ENCODE measurements at regions not wholly inside any gene's neighbourhood (a gene's known extent, or its start where the extent isn't known, plus 50 kb on each side); places are given as distances from the start of the nearest gene placed in this dataset.

DNA sequence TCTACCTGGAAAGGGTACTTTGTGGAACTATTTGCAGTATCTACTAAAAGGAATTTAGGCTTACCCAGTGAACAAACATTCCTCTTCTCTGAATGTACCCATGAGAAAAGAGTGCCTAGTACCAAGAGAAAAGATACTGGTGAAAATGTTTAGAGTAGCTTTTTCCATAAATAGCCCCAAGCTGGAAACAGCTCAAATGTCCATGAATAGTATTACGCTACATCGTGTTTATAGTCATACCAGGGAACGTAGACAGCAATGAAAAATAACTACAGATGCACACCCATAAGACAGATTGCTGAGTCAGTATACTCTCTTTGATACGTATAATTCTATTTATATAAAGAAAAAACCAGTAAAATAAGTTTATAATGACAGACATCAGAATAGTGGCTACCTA is 285.9 kb downstream of the KLF6 start:
- no peak overlapping the region for H4K5ac ChIP-seq (ENCODE audit: low read depth, low read length)
- no peak overlapping the region for H2BK5ac ChIP-seq (ENCODE audit: low read depth, low read length, poor library complexity, severe bottlenecking)
- no peak overlapping the region for H2AK9ac ChIP-seq (replicated peaks; ENCODE audit: low read depth, low read length, poor library complexity)
- H3K79me1 ChIP-seq (ENCODE audit: low read depth in 1 of 2, low read length in 2 of 2): no peaks in the 10 kb centered on the region
- TF ChIP-seq RAD21 (IDR thresholded peaks at IDR 0.05; ENCODE audit: low read length) (no peak), CHD1 (IDR thresholded peaks at IDR 0.05; ENCODE audit: low read depth, low read length) (no peak), POLR2A (IDR thresholded peaks at IDR 0.05; ENCODE audit: low read depth, low read length) (no peak), MAFK (IDR thresholded peaks at IDR 0.05; ENCODE audit: low read depth, low read length) (peak; percentile 71), MAZ (IDR thresholded peaks at IDR 0.05; ENCODE audit: borderline replicate concordance, low read depth, low read length) (no peak), CEBPB (IDR thresholded peaks at IDR 0.05; ENCODE audit: low read depth, low read length) (no peak), RFX5 (IDR thresholded peaks at IDR 0.05; ENCODE audit: low read depth, low read length) (no peak), MXI1 (IDR thresholded peaks at IDR 0.05; ENCODE audit: borderline replicate concordance, low read depth, low read length) (no peak), RCOR1 (IDR thresholded peaks at IDR 0.05; ENCODE audit: insufficient replicate concordance, low read length) (no peak), NFE2L2 (IDR thresholded peaks at IDR 0.05; ENCODE audit: low read depth, low read length) (0 out of 2 replicates have a peak, but pooled peaks have one; percentile 3), FOS (IDR thresholded peaks at IDR 0.05; ENCODE audit: low read depth, low read length) (no peak)
- no peaks in the 10 kb centered on the region for H3K9me3 ChIP-seq (ENCODE audit: control insufficient read depth, insufficient read depth, low read length)
- intact Hi-C loops (cut with micrococcal nuclease): no loop called here
- no peak overlapping the region for H2AFZ ChIP-seq (replicated peaks; ENCODE audit: low read length, poor library complexity)
- dilution Hi-C loops (cut with HindIII; ENCODE audit: low sequenced_read_pairs, unreplicated experiment): no loop called here
- no peak overlapping the region for H3K18ac ChIP-seq (ENCODE audit: low read depth, low read length)
- H3K4me3 ChIP-seq (ENCODE audit: insufficient read depth, low read depth, low read length): no peak overlapping the region
- H3K56ac ChIP-seq (ENCODE audit: extremely low read depth, insufficient read depth, low read length): no peak overlapping the region
- BruUV-seq (replicated peaks): no TSS peak
- no peak overlapping the region for H3K27ac ChIP-seq (ENCODE audit: insufficient read depth, low read length)
- H4K20me1 ChIP-seq (ENCODE audit: insufficient read depth, low read length): no peaks in the 10 kb centered on the region
- peak; percentile 49 for ATAC-seq (ENCODE audit: low read depth)
- H3K4ac ChIP-seq (ENCODE audit: low read depth, low read length): no peak overlapping the region
- POLR2A ChIA-PET (ENCODE audit: unreplicated experiment): interaction anchor here (0.6 kb wide), 1 partner anchor 330 kb away, joined by 3 read pairs; no protein-coding TSS in a partner anchor
- no peak overlapping the region for H2AK5ac ChIP-seq (ENCODE audit: low read depth, low read length)
- H4K91ac ChIP-seq (ENCODE audit: insufficient read depth, low read depth, low read length): no peak overlapping the region
- H2BK120ac ChIP-seq (ENCODE audit: low read depth, low read length): no peak overlapping the region
- H3K4me1 ChIP-seq (ENCODE audit: control insufficient read depth, insufficient read depth, low read length): peaks cover 2% of the 10 kb centered on the region
- no peak overlapping the region for H3K9ac ChIP-seq (ENCODE audit: low read depth, low read length)
- peaks cover 8% of the 10 kb centered on the region; the same call in 1 of the 2 replicates for H3K9me1 ChIP-seq (ENCODE audit: insufficient read depth, low read length)
- H3K14ac ChIP-seq (replicated peaks; ENCODE audit: low read depth, low read length): no peak overlapping the region
- H3K4me2 ChIP-seq (ENCODE audit: low read depth, low read length): no peak overlapping the region
- WGBS, 2 experiments (ENCODE audit: extremely low coverage in 2 of 2, insufficient read length in 1 of 2): no CpG with 5 or more reads among the region's 4 CpGs
- H3K27me3 ChIP-seq (ENCODE audit: control insufficient read depth, insufficient read depth, low read length): no peaks in the 10 kb centered on the region
- H3K36me3 ChIP-seq (ENCODE audit: control insufficient read depth, insufficient read depth, low read length): no peaks in the 10 kb centered on the region
- H2BK15ac ChIP-seq (ENCODE audit: low read depth, low read length): no peak overlapping the region
- no peak overlapping the region for H2BK20ac ChIP-seq (ENCODE audit: low read depth, low read length)
- no peak overlapping the region for H3K23ac ChIP-seq (ENCODE audit: low read depth, low read length)
- peak; percentile 64 for DNase-seq
- H4K8ac ChIP-seq (ENCODE audit: low read depth in 2 of 2, low read length in 2 of 2): peak overlapping the region in 1 of 2 experiments; percentile 8; a peak in 1 of 4 replicates
- in situ Hi-C loops (cut with MboI; ENCODE audit: low sequenced_read_pairs): no loop called here
- CTCF ChIA-PET: interaction anchor here (1.1 kb wide), 1 partner anchor 30 kb away, joined by 4 read pairs; no protein-coding TSS in a partner anchor
